HG02678 (cell line): ENCODE measurements at regions not wholly inside any gene's neighbourhood (a gene's known extent, or its start where the extent isn't known, plus 50 kb on each side); places are given as distances from the start of the nearest gene placed in this dataset.
"Not testable (repeated sequence)": the region's sequence is repeated elsewhere in the genome, so short reads cannot be mapped to it uniquely, and the experiment has no call there.

Source experiments
- ATAC-seq: cut with Tn5 transposase; IDR thresholded peaks from one replicate; pipeline ENCODE4 v1.9.1; 2021; ENCODE audit warnings: mild to moderate bottlenecking, moderate library complexity; ENCODE audit not compliant: unreplicated experiment

DNA sequence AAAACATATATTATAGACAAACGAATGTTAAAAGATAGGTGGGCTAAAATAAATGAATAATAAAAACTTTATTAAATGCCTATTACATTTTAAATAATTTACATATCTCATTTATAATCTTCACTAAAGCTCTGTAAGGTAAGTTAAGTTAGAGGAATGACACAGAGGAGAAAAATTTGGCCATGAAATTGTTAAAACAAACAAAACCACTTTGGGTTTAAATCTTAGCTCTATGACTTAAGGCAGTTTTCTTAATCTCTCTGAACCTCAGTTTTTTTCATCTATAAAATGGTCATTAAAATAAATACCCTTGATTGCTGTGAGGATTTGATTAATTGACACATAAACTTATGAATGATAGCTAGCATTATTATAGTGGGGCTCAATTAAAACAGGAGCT lies 404.8 kb upstream of the ATP11B start:
- no peak for ATAC-seq

DNA sequence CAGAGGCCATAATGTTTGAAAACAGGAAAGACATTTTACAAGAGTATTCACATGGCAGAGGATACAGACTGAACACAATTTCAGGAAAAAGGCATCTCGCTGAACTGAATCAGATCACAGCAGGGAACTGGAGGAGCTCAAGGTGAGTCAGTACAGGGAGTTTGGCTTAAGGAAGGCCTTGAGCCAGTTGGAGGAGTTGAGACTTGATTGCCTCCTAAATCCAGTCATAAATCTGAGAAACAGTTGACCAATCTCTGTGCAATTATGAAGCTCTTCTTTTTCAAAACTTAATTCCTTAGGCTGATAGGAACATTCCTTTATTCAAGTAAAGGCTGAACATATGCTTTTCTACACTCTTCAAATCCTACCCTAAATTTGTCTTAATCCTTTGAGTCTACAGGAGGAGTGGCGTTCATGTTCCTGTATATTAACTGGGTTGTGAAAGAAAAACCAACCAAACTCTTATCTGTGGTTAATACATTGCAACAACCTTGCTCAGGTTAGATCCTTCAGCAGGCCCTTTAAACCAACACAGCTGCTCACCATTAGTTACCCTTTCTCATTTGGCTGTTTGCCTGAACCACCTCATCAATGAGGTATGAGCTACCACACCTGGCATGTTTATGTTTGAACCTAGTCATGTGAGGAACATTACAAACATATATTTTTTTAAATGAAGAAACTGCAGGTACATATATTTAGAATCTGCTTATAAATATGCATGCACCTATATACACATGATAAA lies 404.1 kb upstream of the ATP11B start:
- no peak for ATAC-seq

- no peak for ATAC-seq
Observed at GRCh38 chr3:182390421-182390820, 402.9 kb upstream of the ATP11B start.

DNA sequence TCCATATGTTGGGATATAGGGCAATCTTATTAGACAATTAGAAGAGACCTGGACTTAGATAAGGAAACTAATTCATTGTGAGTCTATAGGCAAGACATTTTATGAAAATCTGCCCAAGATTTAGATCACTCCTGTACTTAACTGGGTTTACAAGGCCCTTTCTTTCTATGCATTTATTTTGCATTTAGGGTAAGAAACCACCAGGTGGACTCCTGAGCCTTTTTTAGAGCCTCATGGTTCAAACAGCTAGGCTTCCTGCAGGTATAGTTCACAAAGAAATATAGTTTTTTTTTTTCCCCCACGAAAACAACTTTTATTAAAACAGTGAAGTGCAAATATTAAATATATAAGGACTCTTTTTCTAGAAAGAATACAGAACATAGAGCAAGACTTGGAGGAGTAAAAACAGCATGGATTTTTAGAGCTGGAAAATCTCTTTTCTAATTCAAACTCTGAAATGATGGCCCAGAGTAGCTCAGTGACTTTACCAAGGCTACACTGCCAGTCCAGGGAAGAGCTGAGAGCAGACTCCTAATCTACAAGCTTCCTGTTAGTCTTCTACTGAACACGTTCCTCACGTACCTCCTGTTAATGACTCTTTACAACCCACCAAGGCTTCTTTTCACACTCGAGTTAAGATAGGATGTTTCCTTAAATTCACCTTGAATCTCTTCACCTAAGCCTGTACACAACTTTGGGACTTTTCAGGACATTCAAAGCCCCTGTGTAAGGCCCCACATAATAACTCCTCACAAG lies 400.9 kb upstream of the ATP11B start:
- ATAC-seq = no peak

- ATAC-seq = no peak
Observed at GRCh38 chr3:182393151-182393550, 400.2 kb upstream of the ATP11B start.

DNA sequence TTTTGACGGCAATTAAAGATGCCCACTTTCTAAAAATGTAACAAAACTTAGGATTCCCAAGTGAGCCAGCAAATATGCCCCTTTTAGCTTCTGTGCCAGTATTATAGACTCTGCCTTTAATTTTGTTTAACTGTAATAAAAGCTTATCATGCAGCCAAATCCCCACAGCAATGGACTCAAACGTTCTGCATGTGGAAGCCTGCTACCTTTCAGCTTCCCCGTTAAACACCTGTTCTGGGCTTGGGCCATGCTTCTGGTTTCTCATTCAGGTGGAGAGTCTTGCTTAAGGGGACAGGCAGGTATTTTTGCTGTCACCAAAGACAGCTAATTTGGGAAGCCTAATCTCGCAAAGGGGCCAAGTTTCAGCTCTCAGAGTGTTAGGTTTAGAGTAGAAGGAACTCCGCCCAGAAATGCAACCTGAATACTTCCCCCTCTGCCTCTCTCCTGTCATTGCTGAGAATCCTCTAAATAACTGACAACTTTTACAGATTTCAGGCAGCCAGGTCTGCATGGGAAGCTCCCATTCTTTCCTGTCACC lies 399.4 kb upstream of the ATP11B start:
- no peak for ATAC-seq

- ATAC-seq = no peak
Observed at GRCh38 chr3:182397164-182397563, 396.1 kb upstream of the ATP11B start.

GRCh38 chr3:182399978-182400737 lies 393.1 kb upstream of the ATP11B start:
- no peak for ATAC-seq

DNA sequence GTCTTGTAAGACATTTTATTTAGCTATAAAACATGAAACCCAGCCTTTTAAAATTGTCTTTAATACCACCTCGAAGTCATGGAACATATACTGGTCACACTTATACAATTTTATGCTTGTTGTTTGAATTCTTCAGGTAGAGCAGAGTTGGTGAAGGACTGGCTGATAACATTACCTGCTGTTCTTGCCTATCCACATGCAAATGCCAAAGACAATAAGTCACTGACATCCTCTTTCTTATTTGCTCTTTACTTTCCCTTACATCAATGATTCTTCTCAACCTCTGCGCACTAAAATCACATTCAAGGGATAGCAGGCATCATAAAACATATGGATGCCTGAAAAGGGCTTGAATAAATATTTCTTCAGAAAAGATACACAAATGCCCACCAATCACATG lies 392.5 kb upstream of the ATP11B start:
- ATAC-seq = no peak

- ATAC-seq = no peak
Observed at GRCh38 chr3:182404031-182404430, 389.3 kb upstream of the ATP11B start.

DNA sequence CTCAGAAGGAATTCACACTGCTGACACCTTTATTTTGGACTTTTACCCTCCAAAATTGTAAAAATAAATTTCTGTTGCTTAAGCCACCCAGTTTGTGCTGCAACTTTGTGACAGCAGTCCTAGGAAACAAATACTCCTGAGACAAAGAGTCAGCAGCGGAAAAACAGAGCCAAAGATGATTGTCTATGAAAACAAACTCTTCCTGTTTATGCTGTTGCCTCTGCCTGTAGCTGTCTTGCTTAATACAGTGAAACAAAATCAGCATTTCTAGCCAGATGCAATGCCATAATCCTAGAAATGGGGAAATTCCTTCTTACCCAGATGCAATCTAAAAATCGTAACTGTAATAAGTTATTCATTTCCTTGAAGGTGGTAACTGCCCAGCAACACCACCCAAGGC lies 387.5 kb upstream of the ATP11B start:
- no peak for ATAC-seq

GRCh38 chr3:182406786-182407185 lies 386.5 kb upstream of the ATP11B start:
- no peak for ATAC-seq

- no peak for ATAC-seq
Observed at GRCh38 chr3:182410051-182410450, 383.3 kb upstream of the ATP11B start.

GRCh38 chr3:182412066-182412465 lies 381.2 kb upstream of the ATP11B start:
- no peak for ATAC-seq

DNA sequence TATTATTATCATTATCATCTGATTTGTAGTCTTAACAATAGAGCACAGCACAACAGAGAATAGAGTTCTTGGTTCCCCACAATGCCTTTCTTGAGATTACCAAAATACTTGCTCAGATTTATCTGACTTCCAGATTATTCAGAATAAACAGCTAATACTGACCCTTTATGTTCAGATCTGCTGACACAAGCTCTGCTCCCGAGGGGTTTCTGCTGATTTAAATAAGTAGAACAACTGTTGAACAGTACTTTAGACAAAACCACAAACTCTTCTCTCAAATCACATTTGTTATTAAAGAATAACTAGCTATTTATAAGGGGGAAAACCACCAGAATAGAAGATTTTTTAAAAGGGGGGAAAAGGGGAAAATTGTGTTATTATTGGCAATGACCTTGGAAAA lies 380.2 kb upstream of the ATP11B start:
- no peak for ATAC-seq

- ATAC-seq = no peak
Observed at GRCh38 chr3:182413682-182414081, 379.6 kb upstream of the ATP11B start.

GRCh38 chr3:182414586-182414985 lies 378.7 kb upstream of the ATP11B start:
- ATAC-seq = no peak

DNA sequence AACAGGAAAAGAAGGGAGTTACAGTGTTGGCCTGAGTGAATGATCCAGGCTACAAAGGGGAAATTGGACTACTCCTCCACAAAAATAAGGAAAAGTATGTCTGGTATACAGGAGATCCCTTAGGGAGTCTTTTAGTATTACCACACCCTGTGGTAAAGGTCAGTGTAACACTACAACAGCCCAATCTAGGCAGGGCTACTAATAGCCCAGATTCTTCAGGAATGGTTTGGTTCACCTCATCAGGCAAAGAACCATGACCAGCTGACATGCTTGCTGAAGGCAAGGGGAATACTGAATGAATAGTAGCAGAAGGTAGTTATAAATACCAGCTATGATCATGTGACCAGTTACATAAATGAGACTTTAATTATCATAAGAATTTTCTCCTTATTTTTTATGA lies 372.6 kb upstream of the ATP11B start:
- no peak for ATAC-seq

- ATAC-seq = no peak
Observed at GRCh38 chr3:182424006-182424405, 369.3 kb upstream of the ATP11B start.

GRCh38 chr3:182425926-182426718 lies 367.2 kb upstream of the ATP11B start:
- ATAC-seq = not testable (repeated sequence)

GRCh38 chr3:182431972-182432371 lies 361.3 kb upstream of the ATP11B start:
- not testable (repeated sequence) for ATAC-seq
